CD14-positive monocyte (primary cell): ENCODE measurements at regions not wholly inside any gene's neighbourhood (a gene's known extent, or its start where the extent isn't known, plus 50 kb on each side); places are given as distances from the start of the nearest gene placed in this dataset.

Experiments used
- DNase-seq, 3 donors: peaks; one replicate each; pipeline ENCODE4 v3.0.0-alpha.2; 2011 to 2022
- H2AFZ ChIP-seq: 2 replicates; pipeline ENCODE4 v1.6.0; 2012; ENCODE audit warnings: mild to moderate bottlenecking, low read depth, low read length, inconsistent platforms; ENCODE audit not compliant: insufficient read depth, poor library complexity, severe bottlenecking
- H3K27ac ChIP-seq, 2 donors: 1 replicate in 1 of 2; 2 replicates in 1 of 2; pipeline ENCODE4 v1.5.1; 2012 to 2013; ENCODE audit warnings: low read length in 2 of 2, control low read depth in 1 of 2, inconsistent platforms in 1 of 2, low read depth in 1 of 2, mild to moderate bottlenecking in 1 of 2
- H3K27me3 ChIP-seq, 2 donors: one replicate each; pipeline versions ENCODE4 v1.6.0 to v1.6.1; 2011 to 2013; ENCODE audit warnings: low read length in 2 of 2; ENCODE audit not compliant: control insufficient read depth in 2 of 2, insufficient read depth in 2 of 2
- H3K36me3 ChIP-seq, 2 donors: replicated peaks in 1 of 2; 1 replicate in 1 of 2; 2 replicates in 1 of 2; pipeline versions ENCODE4 v1.5.1 to v1.6.1; 2012 to 2013; ENCODE audit warnings: low read length in 2 of 2, control low read depth in 1 of 2, inconsistent platforms in 1 of 2, mild to moderate bottlenecking in 1 of 2; ENCODE audit not compliant: insufficient read depth in 2 of 2, control insufficient read depth in 1 of 2
- H3K4me1 ChIP-seq, 2 donors: 1 replicate in 1 of 2; 2 replicates in 1 of 2; pipeline versions ENCODE4 v1.5.1 to v1.6.1; 2012 to 2013; ENCODE audit warnings: low read length in 2 of 2, control low read depth in 1 of 2, inconsistent platforms in 1 of 2, mild to moderate bottlenecking in 1 of 2, moderate library complexity in 1 of 2; ENCODE audit not compliant: insufficient read depth in 2 of 2, control insufficient read depth in 1 of 2
- H3K4me2 ChIP-seq: replicated peaks from 2 replicates; pipeline ENCODE3; 2012; ENCODE audit warnings: low read length, moderate library complexity, mild to moderate bottlenecking; ENCODE audit not compliant: poor library complexity, severe bottlenecking; ENCODE audit errors: extremely low read depth
- H3K4me3 ChIP-seq, 3 experiments: fragments of 200-600 bp in 1 of 3; sonication (generic) in 1 of 3; replicated peaks in 1 of 3; 1 replicate in 2 of 3; 2 replicates in 1 of 3; pipeline ENCODE4 v1.5.1; 2011 to 2013; ENCODE audit warnings: low read length in 3 of 3, mild to moderate bottlenecking in 3 of 3, control low read depth in 2 of 3, low read depth in 2 of 3, inconsistent platforms in 1 of 3, moderate library complexity in 1 of 3
- H3K79me2 ChIP-seq: 2 replicates; pipeline ENCODE4 v1.6.0; 2012; ENCODE audit warnings: mild to moderate bottlenecking, control low read depth, inconsistent platforms, low read length, moderate library complexity; ENCODE audit not compliant: insufficient read depth
- H3K9ac ChIP-seq: 2 replicates; pipeline ENCODE4 v1.6.0; 2017; ENCODE audit warnings: low read length, mild to moderate bottlenecking; ENCODE audit not compliant: insufficient read depth, poor library complexity, severe bottlenecking
- H3K9me3 ChIP-seq, 2 donors: replicated peaks in 1 of 2; 1 replicate in 1 of 2; 2 replicates in 1 of 2; pipeline versions ENCODE4 v1.5.1 to v1.6.1; 2012 to 2013; ENCODE audit warnings: low read length in 2 of 2, control low read depth in 1 of 2; ENCODE audit not compliant: control insufficient read depth in 1 of 2, insufficient read depth in 1 of 2
- H4K20me1 ChIP-seq: 2 replicates; pipeline ENCODE4 v1.6.0; 2012; ENCODE audit warnings: mild to moderate bottlenecking, low read length, control low read depth, moderate library complexity; ENCODE audit not compliant: insufficient read depth
- H3K27ac Mint-ChIP-seq, 7 donors: one replicate each; pipeline ENCODE4 v1.8.0; 2020; ENCODE audit warnings: mild to moderate bottlenecking in 7 of 7, mixed read lengths in 7 of 7, moderate library complexity in 6 of 7, inconsistent platforms in 2 of 7
- H3K27me3 Mint-ChIP-seq, 3 donors: one replicate each; pipeline ENCODE4 v1.8.0; 2021 to 2022; ENCODE audit warnings: low read depth in 3 of 3, mild to moderate bottlenecking in 3 of 3, mixed read lengths in 3 of 3, moderate library complexity in 3 of 3, inconsistent platforms in 1 of 3
- H3K36me3 Mint-ChIP-seq, 2 donors: one replicate each; pipeline ENCODE4 v1.8.0; 2020; ENCODE audit warnings: mixed read lengths in 2 of 2, inconsistent platforms in 1 of 2, mild to moderate bottlenecking in 1 of 2
- H3K4me1 Mint-ChIP-seq: one replicate; pipeline ENCODE4 v1.8.0; 2020; ENCODE audit warnings: mild to moderate bottlenecking, mixed read lengths
- H3K4me3 Mint-ChIP-seq, 2 donors: one replicate each; pipeline ENCODE4 v1.8.0; 2020; ENCODE audit warnings: mild to moderate bottlenecking in 2 of 2, mixed read lengths in 2 of 2, moderate library complexity in 1 of 2
- H3K9me3 Mint-ChIP-seq, 7 donors: one replicate each; pipeline ENCODE4 v1.8.0; 2020 to 2022; ENCODE audit warnings: mixed read lengths in 7 of 7, mild to moderate bottlenecking in 6 of 7, moderate library complexity in 6 of 7, inconsistent platforms in 2 of 7
- CTCF ChIP-seq: fragments of 200-600 bp; IDR thresholded peaks from one replicate; pipeline ENCODE4 v1.8.0; 2022; ENCODE audit warnings: antibody characterized with exemption, mild to moderate bottlenecking
- WGBS: methylation state at CpG from one replicate; pipeline ENCODE4 v1.1.5; 2013; ENCODE audit warnings: missing lambda C conversion rate; ENCODE audit not compliant: insufficient coverage; 5-methylcytosine and 5-hydroxymethylcytosine counted together
- intact Hi-C, 2 donors: fragments of 100-400 bp; cut with micrococcal nuclease; formaldehyde crosslinking; loops; one replicate each; pipeline versions ENCODE4 v1.15.0 to v1.15.1; 2023

- no peak overlapping the region for H3K27ac Mint-ChIP-seq
- Histone ChIP-seq H3K4me3 (no peak overlapping the region), H3K27ac (no peak overlapping the region), H3K4me2 (no peak overlapping the region), H3K4me1 (no peaks in the 10 kb centered on the region), H4K20me1 (no peaks in the 10 kb centered on the region), H2AFZ (no peak overlapping the region), H3K9me3 (peaks cover 10 to 19% of the 10 kb centered on the region in 2 donors), H3K9ac (no peak overlapping the region), H3K36me3 (no peaks in the 10 kb centered on the region), H3K27me3 (no peaks in the 10 kb centered on the region), H3K79me2 (no peaks in the 10 kb centered on the region)
- H3K4me3 Mint-ChIP-seq: no peak overlapping the region
- no CpG with 5 or more reads among the region's 1 CpG for WGBS
- no peaks in the 10 kb centered on the region for H3K4me1 Mint-ChIP-seq
- intact Hi-C loops: no loop called here
- H3K9me3 Mint-ChIP-seq: peaks cover 0 to 14% (median 4%) of the 10 kb centered on the region in 7 donors
- DNase-seq: no peak
- TF ChIP-seq CTCF: no peak
- H3K36me3 Mint-ChIP-seq: no peaks in the 10 kb centered on the region
- H3K27me3 Mint-ChIP-seq: no peaks in the 10 kb centered on the region
Observed at GRCh38 chr5:28558196-28558595, 1519.8 kb upstream of the CDH9 start.

- Histone ChIP-seq H3K36me3 (no peaks in the 10 kb centered on the region), H3K27me3 (no peaks in the 10 kb centered on the region), H3K9ac (no peak overlapping the region), H3K9me3 (peaks cover 10 to 19% of the 10 kb centered on the region in 2 donors), H3K27ac (no peak overlapping the region), H3K4me3 (no peak overlapping the region), H3K4me1 (no peaks in the 10 kb centered on the region), H2AFZ (no peak overlapping the region), H3K4me2 (no peak overlapping the region), H4K20me1 (no peaks in the 10 kb centered on the region), H3K79me2 (no peaks in the 10 kb centered on the region)
- no peak for DNase-seq
- Mint-ChIP-seq H3K4me3 (no peak overlapping the region), H3K27ac (no peak overlapping the region), H3K4me1 (no peaks in the 10 kb centered on the region), H3K27me3 (no peaks in the 10 kb centered on the region), H3K36me3 (no peaks in the 10 kb centered on the region), H3K9me3 (peaks cover 0 to 14% (median 7%) of the 10 kb centered on the region in 7 donors)
- intact Hi-C loops: no loop called here
- no peak for TF ChIP-seq CTCF
Observed at GRCh38 chr5:28557114-28557513, 1518.7 kb upstream of the CDH9 start.
